GM23248 (cell line): ENCODE measurements at regions not wholly inside any gene's neighbourhood (a gene's known extent, or its start where the extent isn't known, plus 50 kb on each side); places are given as distances from the start of the nearest gene placed in this dataset.

Experiments
- DNase-seq: peaks from one replicate; pipeline ENCODE4 v3.0.0-alpha.2; 2015
- H2AFZ ChIP-seq: fragments of 200-600 bp; sonication (generic); 2 replicates; pipeline ENCODE4 v1.6.1; 2016; ENCODE audit warnings: antibody characterized with exemption
- H3F3A ChIP-seq: fragments of 200-600 bp; sonication (generic); 2 replicates; pipeline ENCODE4 v1.6.1; 2016; ENCODE audit warnings: mild to moderate bottlenecking, antibody characterized with exemption, mixed run types; ENCODE audit not compliant: insufficient read depth
- H3K27ac ChIP-seq: fragments of 200-600 bp; sonication (generic); 2 replicates; pipeline ENCODE4 v1.5.1; 2016; ENCODE audit warnings: mild to moderate bottlenecking
- H3K27me3 ChIP-seq: fragments of 200-600 bp; sonication (generic); replicated peaks from 2 replicates; pipeline ENCODE4 v1.6.1; 2016; ENCODE audit warnings: mild to moderate bottlenecking; ENCODE audit not compliant: insufficient read depth
- H3K36me3 ChIP-seq: fragments of 200-600 bp; sonication (generic); 2 replicates; pipeline ENCODE4 v1.6.1; 2016; ENCODE audit warnings: low read depth, mild to moderate bottlenecking
- H3K4me1 ChIP-seq: fragments of 200-600 bp; sonication (generic); 2 replicates; pipeline ENCODE4 v1.6.1; 2016; ENCODE audit warnings: mild to moderate bottlenecking; ENCODE audit not compliant: insufficient read depth
- H3K4me2 ChIP-seq: fragments of 200-600 bp; sonication (generic); one replicate; pipeline ENCODE4 v1.6.1; 2016; ENCODE audit warnings: mild to moderate bottlenecking; ENCODE audit not compliant: unreplicated experiment
- H3K4me3 ChIP-seq: fragments of 200-600 bp; sonication (generic); 2 replicates; pipeline ENCODE4 v1.5.1; 2016; ENCODE audit warnings: mild to moderate bottlenecking
- H3K79me2 ChIP-seq: fragments of 200-600 bp; sonication (generic); 2 replicates; pipeline ENCODE4 v1.6.1; 2016; ENCODE audit warnings: mild to moderate bottlenecking; ENCODE audit not compliant: insufficient read depth
- H3K9ac ChIP-seq: fragments of 200-600 bp; sonication (generic); 2 replicates; pipeline ENCODE4 v1.6.1; 2016; ENCODE audit warnings: mild to moderate bottlenecking
- H3K9me2 ChIP-seq: fragments of 200-600 bp; sonication (generic); 2 replicates; pipeline ENCODE4 v1.6.1; 2016; ENCODE audit warnings: mixed run types, mild to moderate bottlenecking, moderate library complexity; ENCODE audit not compliant: insufficient read depth
- H3K9me3 ChIP-seq: fragments of 200-600 bp; sonication (generic); one replicate; pipeline ENCODE4 v1.6.1; 2017; ENCODE audit warnings: low read depth
- H4K20me1 ChIP-seq: fragments of 200-600 bp; sonication (generic); 2 replicates; pipeline ENCODE4 v1.6.0; 2016; ENCODE audit not compliant: insufficient read depth
- EZH2 ChIP-seq: fragments of 200-600 bp; sonication (generic); IDR thresholded peaks from 2 replicates; pipeline ENCODE4 v1.6.1; 2018; ENCODE audit warnings: antibody characterized with exemption, mild to moderate bottlenecking; ENCODE audit not compliant: insufficient read depth, poor library complexity, severe bottlenecking
- EZH2phosphoT487 ChIP-seq: fragments of 200-600 bp; sonication (generic); IDR thresholded peaks from 2 replicates; pipeline ENCODE4 v1.6.1; 2018; ENCODE audit warnings: antibody characterized with exemption, moderate library complexity, mild to moderate bottlenecking, low read depth; ENCODE audit not compliant: insufficient read depth
- WGBS, 2 experiments: methylation state at CpG; one replicate each; pipeline ENCODE4 v1.1.6; 2015 to 2017; ENCODE audit warnings: low lambda C conversion rate in 2 of 2, low coverage in 1 of 2; ENCODE audit errors: missing lambda C conversion rate in 2 of 2; 5-methylcytosine and 5-hydroxymethylcytosine counted together
- in situ Hi-C: fragments of 300-500 bp; cut with MboI; formaldehyde crosslinking; loops from 2 replicates; pipeline ENCODE4 v1.15.0; 2020

DNA sequence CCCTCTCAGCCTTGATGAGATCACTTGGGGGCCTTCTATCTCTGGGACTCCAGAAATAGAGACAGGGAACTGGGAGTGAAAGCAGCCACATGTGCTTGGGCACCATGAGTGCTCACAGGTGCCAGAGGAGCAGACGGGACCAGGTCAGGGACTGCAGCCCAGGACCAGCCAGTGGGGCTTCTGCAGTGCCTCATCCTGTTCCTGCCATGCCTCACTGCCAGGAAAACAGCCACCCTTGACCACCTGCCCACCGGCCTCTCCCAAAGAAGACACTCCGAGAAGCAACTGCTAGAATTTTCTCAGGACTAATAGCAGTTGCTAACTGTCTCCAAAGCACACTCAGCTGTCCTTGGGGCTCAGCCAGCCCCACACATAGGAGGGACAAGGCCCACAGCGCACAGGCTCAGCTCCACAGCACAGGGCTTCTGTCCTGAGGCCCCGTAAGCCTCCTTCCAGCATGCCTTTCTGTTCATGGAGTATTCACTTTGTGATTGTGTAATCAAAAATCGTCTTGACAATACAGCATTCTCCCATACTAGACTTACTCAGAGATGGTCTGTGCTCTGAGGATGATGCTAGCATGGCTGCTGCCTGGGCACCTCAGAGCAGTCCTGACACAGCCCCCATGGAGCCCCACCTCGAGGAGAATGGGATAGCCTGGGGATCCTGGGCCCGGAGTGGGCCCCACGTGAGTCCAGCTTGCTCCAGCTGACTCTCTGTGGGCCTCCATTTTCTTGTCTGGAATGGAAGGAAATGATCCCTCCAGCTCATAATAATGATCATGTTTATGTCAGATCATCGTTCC is 115.7 kb upstream of the RET start:
- peaks cover 16% of the 10 kb centered on the region; the same call in 1 of the 2 replicates for H3K27me3 ChIP-seq
- 33 to 37% methylated on average over 10 of the region's 10 CpGs for WGBS, 2 experiments
- no peak for DNase-seq
- no peak overlapping the region for H3K4me3 ChIP-seq
- H3K4me1 ChIP-seq: no peaks in the 10 kb centered on the region
- H2AFZ ChIP-seq: no peak overlapping the region
- in situ Hi-C loops: no loop called here
- TF ChIP-seq EZH2 (no peak), EZH2phosphoT487 (no peak)
- no peaks in the 10 kb centered on the region for H4K20me1 ChIP-seq
- H3F3A ChIP-seq: no peaks in the 10 kb centered on the region
- no peaks in the 10 kb centered on the region for H3K36me3 ChIP-seq
- no peak overlapping the region for H3K4me2 ChIP-seq
- no peaks in the 10 kb centered on the region for H3K79me2 ChIP-seq
- no peak overlapping the region for H3K27ac ChIP-seq
- no peaks in the 10 kb centered on the region for H3K9me2 ChIP-seq
- H3K9me3 ChIP-seq: no peaks in the 10 kb centered on the region
- no peak overlapping the region for H3K9ac ChIP-seq

GRCh38 chr10:42961796-42962109 is 115.1 kb upstream of the RET start:
- peaks cover 16% of the 10 kb centered on the region; the same call in 1 of the 2 replicates for H3K27me3 ChIP-seq
- H3K4me1 ChIP-seq: no peaks in the 10 kb centered on the region
- no peaks in the 10 kb centered on the region for H3K9me3 ChIP-seq
- H3K79me2 ChIP-seq: no peaks in the 10 kb centered on the region
- 50 to 51% methylated on average over 4 to 6 of the region's 6 CpGs for WGBS, 2 experiments
- H3K4me2 ChIP-seq: no peak overlapping the region
- H2AFZ ChIP-seq: no peak overlapping the region
- no peaks in the 10 kb centered on the region for H3K36me3 ChIP-seq
- TF ChIP-seq EZH2phosphoT487: no peak
- TF ChIP-seq EZH2: no peak
- H3F3A ChIP-seq: no peaks in the 10 kb centered on the region
- DNase-seq: no peak
- H3K27ac ChIP-seq: no peak overlapping the region
- in situ Hi-C loops: no loop called here
- H4K20me1 ChIP-seq: no peaks in the 10 kb centered on the region
- H3K9me2 ChIP-seq: no peaks in the 10 kb centered on the region
- no peak overlapping the region for H3K9ac ChIP-seq
- no peak overlapping the region for H3K4me3 ChIP-seq

DNA sequence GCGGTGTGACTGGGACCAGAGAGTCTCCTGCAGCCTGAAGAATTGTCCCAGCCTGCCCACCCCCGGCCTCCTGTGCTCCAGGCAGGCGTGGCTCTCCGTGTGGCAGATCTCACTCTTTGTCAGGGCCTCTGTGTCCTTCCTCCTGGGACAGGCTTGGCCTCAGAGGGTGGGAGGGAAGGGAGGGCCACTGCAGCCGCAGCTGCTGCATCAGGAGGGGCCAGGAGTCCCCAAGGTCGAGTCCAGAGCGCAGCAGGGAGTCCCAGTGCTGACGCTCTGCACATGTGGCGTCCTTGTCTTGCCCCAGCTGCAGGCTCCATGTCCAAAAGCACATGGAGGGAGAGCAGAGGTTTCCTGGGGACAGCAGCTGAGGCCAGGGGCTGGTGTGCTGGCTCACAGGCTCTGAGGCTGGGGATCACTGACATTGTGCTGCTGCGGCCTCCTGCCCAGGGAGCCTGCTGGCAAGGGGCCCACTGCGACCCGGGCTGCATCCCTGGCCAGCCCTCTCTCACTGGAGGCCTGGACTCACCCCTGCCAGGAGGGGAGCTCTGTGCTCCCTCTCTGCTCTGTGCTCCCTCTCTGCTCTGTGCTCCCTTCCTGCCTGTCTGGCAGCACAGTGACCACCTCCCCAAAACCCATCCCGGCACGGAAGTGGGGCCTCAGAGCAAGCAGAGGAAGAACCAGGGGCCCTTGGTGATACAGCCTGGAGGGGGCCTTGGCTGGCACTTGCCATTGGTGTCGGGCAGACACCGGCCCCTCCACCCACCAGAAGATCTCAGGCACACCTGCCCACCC is 114.6 kb upstream of the RET start:
- H3K4me1 ChIP-seq: no peaks in the 10 kb centered on the region
- H3K9me3 ChIP-seq: no peaks in the 10 kb centered on the region
- no peak overlapping the region for H3K27ac ChIP-seq
- H3K4me3 ChIP-seq: no peak overlapping the region
- H3K27me3 ChIP-seq: peaks cover 16% of the 10 kb centered on the region; the same call in 1 of the 2 replicates
- DNase-seq: no peak
- H3K9me2 ChIP-seq: no peaks in the 10 kb centered on the region
- no peak overlapping the region for H2AFZ ChIP-seq
- in situ Hi-C loops: no loop called here
- H3F3A ChIP-seq: no peaks in the 10 kb centered on the region
- no peak for TF ChIP-seq EZH2phosphoT487
- no peak for TF ChIP-seq EZH2
- WGBS, 2 experiments: 40 to 53% methylated on average over 12 to 14 of the region's 16 CpGs
- H3K79me2 ChIP-seq: no peaks in the 10 kb centered on the region
- no peaks in the 10 kb centered on the region for H3K36me3 ChIP-seq
- H3K9ac ChIP-seq: no peak overlapping the region
- H4K20me1 ChIP-seq: no peaks in the 10 kb centered on the region
- H3K4me2 ChIP-seq: no peak overlapping the region

- no peak for DNase-seq
- in situ Hi-C loops: no loop called here
- Histone ChIP-seq H3K4me2 (no peak overlapping the region), H2AFZ (no peak overlapping the region), H3K9me2 (no peaks in the 10 kb centered on the region), H3F3A (no peaks in the 10 kb centered on the region), H3K4me1 (no peaks in the 10 kb centered on the region), H3K79me2 (no peaks in the 10 kb centered on the region), H4K20me1 (no peaks in the 10 kb centered on the region), H3K9me3 (no peaks in the 10 kb centered on the region), H3K9ac (no peak overlapping the region), H3K36me3 (no peaks in the 10 kb centered on the region), H3K27ac (no peak overlapping the region), H3K4me3 (no peak overlapping the region), H3K27me3 (peaks cover 16% of the 10 kb centered on the region; the same call in 1 of the 2 replicates)
- TF ChIP-seq EZH2phosphoT487: no peak
- no peak for TF ChIP-seq EZH2
- WGBS, 2 experiments: 72 to 80% methylated on average over 5 of the region's 5 CpGs
Observed at GRCh38 chr10:42962902-42963231, 114.0 kb upstream of the RET start.
